Activated CD8-positive, alpha-beta T cell treated with anti-CD3 and anti-CD28 coated beads for 36 hours (primary cell): ENCODE measurements at regions not wholly inside any gene's neighbourhood (a gene's known extent, or its start where the extent isn't known, plus 50 kb on each side); places are given as distances from the start of the nearest gene placed in this dataset.

Experiments used
- ATAC-seq: fragments of 200-7000 bp; cut with Tn5 transposase; one replicate; pipeline ENCODE4 v1.10.0; 2021; ENCODE audit warnings: mild to moderate bottlenecking, moderate library complexity
- CTCF ChIA-PET: fragments of 350-600 bp; sonication (Branson Sonifier 250); formaldehyde crosslinking; loops from one replicate; lab custom pipeline; 2021; ENCODE audit warnings: antibody characterized with exemption; lab: Charles Lee
- POLR2A ChIA-PET: fragments of 350-600 bp; sonication (Branson Sonifier 250); formaldehyde crosslinking; loops from one replicate; lab custom pipeline; 2021; ENCODE audit warnings: antibody characterized with exemption; lab: Charles Lee
- DNase-seq: peaks from one replicate; pipeline ENCODE4 v3.0.0-alpha.2; 2020
- H3K27ac Mint-ChIP-seq: one replicate; pipeline ENCODE4 v1.8.0; 2021; ENCODE audit warnings: mild to moderate bottlenecking, mixed read lengths
- H3K27me3 Mint-ChIP-seq: one replicate; pipeline ENCODE4 v1.8.0; 2021; ENCODE audit warnings: mixed read lengths
- H3K36me3 Mint-ChIP-seq: one replicate; pipeline ENCODE4 v1.8.0; 2021; ENCODE audit warnings: low read depth, mixed read lengths
- H3K4me1 Mint-ChIP-seq: one replicate; pipeline ENCODE4 v1.8.0; 2021; ENCODE audit warnings: low read depth, mixed read lengths
- H3K4me3 Mint-ChIP-seq: one replicate; pipeline ENCODE4 v1.8.0; 2021; ENCODE audit warnings: mild to moderate bottlenecking, moderate library complexity, mixed read lengths
- H3K9me3 Mint-ChIP-seq: one replicate; pipeline ENCODE4 v1.8.0; 2021; ENCODE audit warnings: mixed read lengths
- CTCF ChIP-seq: fragments of 200-600 bp; IDR thresholded peaks from one replicate; pipeline ENCODE4 v1.8.0; 2022; ENCODE audit warnings: antibody characterized with exemption, mild to moderate bottlenecking
- intact Hi-C: fragments of 100-400 bp; cut with micrococcal nuclease; formaldehyde crosslinking; loops from one replicate; pipeline ENCODE4 v1.10.0; 2022

GRCh38 chr10:2469802-2470201, 597.5 kb upstream of the PFKP start:
- Mint-ChIP-seq H3K27me3 (no peaks in the 10 kb centered on the region), H3K36me3 (no peaks in the 10 kb centered on the region), H3K4me3 (no peak overlapping the region), H3K27ac (no peak overlapping the region), H3K4me1 (no peaks in the 10 kb centered on the region), H3K9me3 (peaks cover 10% of the 10 kb centered on the region)
- no peak for DNase-seq
- POLR2A ChIA-PET: no interaction called here
- no peak for ATAC-seq
- CTCF ChIA-PET: no interaction called here
- intact Hi-C loops: no loop called here
- TF ChIP-seq CTCF: no peak

- Mint-ChIP-seq H3K4me1 (no peaks in the 10 kb centered on the region), H3K4me3 (no peak overlapping the region), H3K27me3 (no peaks in the 10 kb centered on the region), H3K9me3 (peaks cover 7% of the 10 kb centered on the region), H3K27ac (no peak overlapping the region), H3K36me3 (no peaks in the 10 kb centered on the region)
- no peak for ATAC-seq
- ChIA-PET POLR2A (no interaction called here), CTCF (interaction anchor here (1.4 kb wide), 1 partner anchor 15 kb away, joined by 4 read pairs; no protein-coding TSS in a partner anchor)
- no peak for TF ChIP-seq CTCF
- intact Hi-C loops: no loop called here
- DNase-seq: no peak
These were observed 602.9 kb upstream of the PFKP start for GRCh38 chr10:2464483-2464882.

GRCh38 chr10:2463316-2463715, 604.0 kb upstream of the PFKP start:
- H3K36me3 Mint-ChIP-seq: no peaks in the 10 kb centered on the region
- ChIA-PET CTCF (no interaction called here), POLR2A (interaction anchor here (0.7 kb wide), 1 partner anchor 48 kb away, joined by 3 read pairs; no protein-coding TSS in a partner anchor)
- H3K27ac Mint-ChIP-seq: no peak overlapping the region
- TF ChIP-seq CTCF: no peak
- ATAC-seq (no peak), DNase-seq (no peak)
- H3K4me3 Mint-ChIP-seq: no peak overlapping the region
- peaks cover 7% of the 10 kb centered on the region for H3K9me3 Mint-ChIP-seq
- H3K4me1 Mint-ChIP-seq: no peaks in the 10 kb centered on the region
- H3K27me3 Mint-ChIP-seq: no peaks in the 10 kb centered on the region
- intact Hi-C loops: no loop called here

- no peak for ATAC-seq
- Mint-ChIP-seq H3K9me3 (peaks cover 7% of the 10 kb centered on the region), H3K4me3 (no peak overlapping the region), H3K36me3 (no peaks in the 10 kb centered on the region), H3K27me3 (no peaks in the 10 kb centered on the region), H3K4me1 (no peaks in the 10 kb centered on the region), H3K27ac (no peak overlapping the region)
- intact Hi-C loops: no loop called here
- TF ChIP-seq CTCF: no peak
- ChIA-PET CTCF (no interaction called here), POLR2A (no interaction called here)
- no peak for DNase-seq
These were observed 604.8 kb upstream of the PFKP start for GRCh38 chr10:2462581-2462980.

- no peak for TF ChIP-seq CTCF
- POLR2A ChIA-PET: no interaction called here
- Mint-ChIP-seq H3K9me3 (peaks cover 6% of the 10 kb centered on the region), H3K36me3 (no peaks in the 10 kb centered on the region), H3K27ac (no peak overlapping the region), H3K27me3 (no peaks in the 10 kb centered on the region), H3K4me3 (no peak overlapping the region), H3K4me1 (no peaks in the 10 kb centered on the region)
- no peak for ATAC-seq
- CTCF ChIA-PET: no interaction called here
- intact Hi-C loops: no loop called here
- DNase-seq: no peak
These were observed 606.5 kb upstream of the PFKP start for GRCh38 chr10:2460812-2461211.
